Fibroblast of skin of abdomen (primary cell): ENCODE measurements at regions not wholly inside any gene's neighbourhood (a gene's known extent, or its start where the extent isn't known, plus 50 kb on each side); places are given as distances from the start of the nearest gene placed in this dataset.

Experiments used
- DNase-seq: peaks from one replicate; pipeline ENCODE4 v3.0.0-alpha.2; 2013

DNA sequence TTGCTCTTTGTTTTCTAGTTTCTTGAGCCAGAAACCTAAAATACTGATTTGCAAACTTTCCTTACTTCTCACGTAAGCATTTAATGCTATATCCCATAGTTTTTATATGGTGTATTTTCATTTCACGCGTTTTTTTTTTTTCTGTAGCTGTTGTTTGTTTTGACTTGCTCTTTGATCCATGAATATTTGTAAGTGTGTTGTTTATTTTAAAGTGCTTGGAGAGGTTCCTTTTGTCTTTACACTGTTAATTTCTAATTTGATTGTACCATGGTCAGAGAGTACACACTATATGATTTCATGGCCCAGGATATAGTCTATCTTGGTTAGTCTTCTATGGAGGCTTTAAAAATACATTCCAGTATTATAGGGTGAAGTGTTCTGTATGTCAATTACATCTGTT is 84.8 kb upstream of the RNF217 start:
- DNase-seq, result no peak

DNA sequence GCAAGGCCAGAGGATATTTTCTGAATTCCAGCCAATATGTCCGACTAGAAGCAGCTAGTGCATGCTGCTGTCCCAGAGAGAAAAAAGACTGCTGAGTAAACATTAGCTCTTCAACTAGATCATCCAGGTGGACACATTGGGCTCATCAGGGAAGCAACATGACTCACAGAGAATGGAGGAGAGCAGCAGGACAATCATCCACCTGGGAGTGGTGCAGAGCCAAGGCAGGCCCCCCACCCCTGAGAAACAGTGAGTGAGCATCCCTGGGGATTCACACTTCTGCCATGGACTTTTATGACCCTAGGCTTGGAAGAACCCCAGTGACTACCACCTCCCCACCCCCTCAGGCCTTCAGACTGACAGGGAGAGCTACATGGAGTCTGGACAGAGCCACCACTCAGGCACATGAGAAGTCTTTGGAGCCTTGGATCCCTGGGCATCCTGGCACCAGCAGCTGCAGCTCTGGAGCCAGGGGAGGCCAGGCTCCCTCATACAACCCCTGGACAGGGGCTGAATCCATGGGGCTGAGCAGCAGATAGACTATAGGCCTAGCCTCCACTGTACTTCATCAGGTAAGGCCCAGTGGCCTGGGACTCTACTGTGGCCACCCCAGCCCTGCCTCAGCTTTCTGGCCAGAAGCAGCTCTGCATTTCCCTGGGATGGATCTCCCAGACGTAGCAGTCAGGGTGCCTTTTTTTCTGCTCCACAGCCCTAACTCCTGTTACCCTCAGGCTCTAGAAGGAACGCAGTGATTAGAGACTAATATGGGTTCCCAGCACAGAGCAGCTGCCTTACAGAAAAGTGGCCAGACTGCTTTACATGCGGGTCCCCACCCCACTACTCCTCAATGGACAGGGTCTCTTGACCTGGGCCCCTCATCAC is 82.9 kb upstream of the RNF217 start:
- DNase-seq, result no peak

DNA sequence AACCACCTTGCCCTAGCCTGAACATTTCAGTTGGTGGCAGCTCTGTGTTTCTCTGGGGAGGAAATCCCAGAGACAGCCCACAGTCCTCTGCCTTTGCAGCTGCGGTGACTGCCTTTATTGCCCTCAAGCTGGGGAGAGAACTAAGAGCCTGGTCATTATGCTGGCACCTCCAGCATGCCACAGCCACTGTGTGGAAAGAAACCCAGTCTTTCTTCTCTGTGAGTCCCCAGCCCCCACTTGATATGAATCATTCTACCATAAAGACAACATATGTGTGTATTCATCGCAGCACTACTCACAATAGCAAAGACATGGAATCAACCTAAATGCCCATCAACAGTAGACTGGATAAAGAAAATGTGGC is 82.3 kb upstream of the RNF217 start:
- no peak for DNase-seq

DNA sequence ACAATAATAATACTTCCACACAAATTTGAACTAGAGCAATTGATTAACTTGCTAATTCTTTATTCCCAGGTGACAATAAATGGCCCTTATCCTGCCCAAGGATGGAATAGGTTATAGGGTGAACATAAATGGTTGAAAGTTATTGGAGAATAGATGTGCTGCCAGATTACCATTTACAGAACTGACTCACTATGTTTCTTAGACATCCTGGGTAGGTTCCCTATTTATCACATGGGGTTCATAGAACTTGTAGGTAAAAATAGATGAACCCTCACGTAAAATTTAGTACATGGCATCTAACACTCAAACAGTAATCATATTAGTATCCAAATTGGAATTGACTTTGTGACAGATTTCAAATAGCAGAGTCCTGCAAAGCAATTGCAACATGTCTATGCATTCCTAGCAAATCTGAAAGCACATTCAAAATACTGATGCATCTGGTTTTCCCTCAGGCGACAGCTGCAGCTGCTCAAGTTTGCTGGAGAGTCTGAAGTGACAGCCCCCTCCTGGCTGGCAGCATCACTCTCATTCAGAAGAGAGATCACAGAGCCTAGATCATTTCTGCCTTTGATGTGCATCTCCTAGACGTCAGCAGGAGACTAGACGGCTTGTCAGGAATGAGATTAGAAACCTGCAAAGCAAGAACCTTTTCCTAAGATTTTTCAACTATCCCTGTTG is 80.2 kb upstream of the RNF217 start:
- DNase-seq, result peak; percentile 74

DNA sequence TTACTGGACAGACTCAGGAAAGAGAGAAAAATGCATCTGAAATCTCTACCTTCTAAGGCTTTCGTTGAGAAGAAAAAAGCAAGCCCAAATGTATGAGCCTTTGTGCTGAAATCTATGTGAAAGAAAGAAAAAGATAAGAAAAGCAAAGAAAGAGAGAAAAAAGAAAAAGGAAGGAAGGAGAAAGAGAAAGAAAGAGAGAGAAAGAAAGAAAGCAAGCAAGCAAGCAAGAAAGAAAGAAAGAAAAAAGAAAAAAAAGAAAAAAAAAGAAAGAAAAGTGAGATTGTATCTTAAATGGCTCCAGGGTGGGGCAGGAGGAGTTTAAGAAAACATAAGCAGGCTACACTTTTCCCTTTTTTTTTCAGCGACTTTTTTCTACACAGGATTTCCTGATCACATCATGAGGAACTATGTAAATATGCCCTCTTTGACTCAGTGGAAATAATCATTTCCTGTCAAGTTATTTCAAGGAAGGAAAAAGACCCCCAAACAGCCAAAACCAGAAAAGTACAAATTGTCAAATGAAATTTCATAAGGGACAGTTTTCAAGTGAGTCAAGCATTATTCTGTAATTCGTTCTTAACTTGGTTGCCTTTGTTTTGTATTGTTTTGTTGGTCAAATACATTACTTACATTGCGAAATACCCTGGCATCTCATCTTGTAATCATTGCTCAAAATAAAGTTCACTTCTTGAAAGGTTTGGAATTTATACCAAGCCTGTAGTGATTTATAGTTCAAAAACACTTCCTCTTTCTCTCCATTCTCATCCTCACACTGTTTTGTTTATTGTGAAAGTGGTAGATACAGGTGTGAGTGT is 79.5 kb upstream of the RNF217 start:
- DNase-seq, result peak; percentile 27

DNA sequence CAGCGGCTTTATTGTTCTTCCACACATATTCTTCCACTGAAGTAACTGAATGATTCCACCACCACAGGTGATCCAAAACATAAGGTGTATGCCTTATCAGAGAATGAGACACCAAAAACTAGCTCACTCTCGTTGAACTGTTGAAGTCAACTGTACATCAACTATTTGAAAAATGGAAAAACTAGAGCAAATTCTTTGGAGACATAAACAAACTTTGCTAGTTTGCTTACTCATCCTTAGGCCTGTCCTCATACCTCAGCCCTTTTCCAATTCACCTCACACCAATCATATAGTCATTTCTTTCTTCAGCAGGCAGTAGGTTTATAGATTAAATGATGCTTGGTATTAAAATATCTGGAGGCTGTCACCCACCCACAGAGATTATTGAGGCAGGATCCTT is 77.1 kb upstream of the RNF217 start:
- DNase-seq, result no peak

DNA sequence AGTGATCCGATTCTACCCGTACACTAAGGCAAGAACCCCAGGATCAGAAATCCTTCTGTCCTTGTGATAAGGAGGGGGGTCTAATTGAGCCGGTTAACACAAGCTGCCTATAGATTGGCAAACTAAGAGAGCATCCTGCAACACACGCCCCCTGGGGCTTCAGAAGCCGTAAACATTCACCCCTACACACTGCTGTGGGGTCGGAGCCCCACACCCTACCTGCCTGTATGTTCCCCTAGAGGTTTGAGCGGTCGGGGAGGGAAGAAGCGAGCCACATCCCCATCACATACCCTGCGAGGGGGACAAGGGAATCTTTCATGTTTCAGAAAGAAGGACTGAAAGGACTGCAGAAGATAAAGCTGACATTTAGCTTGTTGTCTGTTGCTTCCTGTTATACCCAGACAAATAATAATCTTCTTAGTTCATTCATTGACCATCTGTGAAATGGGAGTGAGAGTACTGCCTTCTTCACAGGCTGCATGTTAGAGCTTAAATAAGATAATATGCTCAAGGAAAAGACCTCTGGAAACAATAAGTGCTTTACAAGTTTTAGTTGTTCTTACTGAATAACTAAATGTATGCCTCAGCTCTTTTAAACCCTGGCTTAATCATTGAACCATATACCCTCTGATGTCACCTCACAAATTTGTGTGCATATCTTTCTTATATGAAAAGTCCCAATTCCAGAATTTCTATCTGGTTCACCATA is 74.2 kb upstream of the RNF217 start:
- no peak for DNase-seq

DNA sequence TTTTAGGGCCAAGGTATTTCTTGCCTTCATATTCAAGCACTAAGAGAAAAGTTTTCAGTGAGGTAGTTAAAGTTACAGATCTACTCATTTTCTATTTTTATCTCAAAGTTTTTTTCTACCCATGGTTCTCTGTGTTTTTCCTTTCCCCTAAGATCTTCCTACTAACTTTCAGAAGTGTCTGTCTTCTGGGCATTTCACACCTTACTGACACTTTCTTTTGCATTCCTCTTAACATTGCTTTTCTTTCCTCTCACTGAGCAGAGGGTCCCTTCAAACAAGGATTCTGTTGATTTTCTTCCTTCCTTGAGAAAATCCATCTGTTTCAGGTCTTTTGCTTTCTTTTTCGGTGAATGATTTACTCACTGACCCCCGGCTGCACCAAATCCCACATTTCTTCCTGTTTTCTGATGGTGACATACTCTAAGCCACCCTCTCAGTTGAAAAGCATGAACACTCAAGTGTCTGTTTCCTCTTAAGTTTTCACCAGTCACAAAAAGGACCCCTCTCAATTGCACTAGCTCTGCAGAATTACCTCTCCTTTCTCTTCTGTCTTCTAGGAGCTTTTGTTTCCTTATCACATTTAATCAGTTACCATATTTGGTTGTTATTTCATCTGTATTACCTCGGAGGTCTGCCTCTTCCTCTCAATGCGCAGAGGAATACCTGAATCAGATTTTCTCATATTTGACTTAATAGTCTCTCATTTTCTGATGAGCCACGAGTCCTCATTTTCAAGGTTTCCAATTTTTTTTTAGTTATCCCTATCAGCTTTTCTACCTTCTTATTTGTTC is 73.5 kb upstream of the RNF217 start:
- no peak for DNase-seq

DNA sequence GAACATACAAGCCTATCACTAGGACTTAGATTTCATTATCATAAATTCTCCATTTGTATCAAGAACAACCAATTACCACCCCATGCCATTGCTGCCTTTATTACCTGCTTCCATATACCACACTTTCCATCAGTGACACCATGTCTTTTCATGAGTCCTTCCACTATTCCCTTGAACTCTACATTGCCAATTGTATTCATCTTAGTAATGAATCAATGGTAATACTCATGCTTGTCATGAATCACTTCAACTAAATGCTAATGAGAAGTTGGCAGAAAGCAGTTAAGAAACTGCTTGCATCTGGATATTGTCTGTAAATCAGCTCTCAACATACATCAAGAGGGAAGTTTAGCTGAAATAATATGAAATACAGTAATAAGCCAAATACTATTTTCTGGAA is 61.2 kb upstream of the RNF217 start:
- no peak for DNase-seq

DNA sequence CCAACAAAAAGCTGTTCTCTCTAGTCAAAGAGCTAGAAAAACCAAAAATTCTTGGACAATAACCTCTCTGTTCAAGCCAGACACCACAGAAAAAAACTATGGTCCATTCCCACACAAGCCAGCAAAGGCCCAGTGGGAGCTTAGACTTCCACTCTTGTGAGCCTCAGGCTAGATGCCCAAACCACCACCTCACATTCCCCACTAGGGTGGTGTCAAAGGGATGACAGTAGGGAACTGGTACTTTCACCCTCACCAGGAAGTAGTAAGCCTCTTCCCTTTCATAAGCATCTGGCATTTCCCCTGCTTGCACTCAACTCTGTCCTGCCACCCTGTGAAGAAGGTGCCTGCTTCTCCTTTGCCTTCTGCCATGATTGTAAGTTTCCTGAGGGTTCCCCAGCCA is 58.4 kb upstream of the RNF217 start:
- DNase-seq, result no peak

DNA sequence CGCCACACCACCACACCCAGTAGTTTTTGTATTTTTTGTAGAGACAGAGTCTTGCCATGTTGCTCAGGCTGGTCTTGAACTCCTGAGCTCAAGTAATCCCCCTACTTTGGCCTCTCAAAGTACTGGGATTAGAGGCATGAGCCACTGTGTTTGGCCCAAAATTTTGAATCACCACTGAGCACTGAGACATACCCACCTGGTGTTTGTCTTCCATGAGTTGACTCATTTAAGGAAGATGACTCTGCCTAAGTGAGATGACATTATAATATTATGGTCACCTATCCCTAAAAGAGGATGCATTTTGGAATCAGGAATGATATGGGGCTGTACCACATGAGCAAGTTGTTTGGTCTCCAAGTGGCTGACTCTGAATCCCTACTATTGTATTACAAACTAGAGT is 54.6 kb upstream of the RNF217 start:
- no peak for DNase-seq
